ENCODE measurements at regions not wholly inside any gene's neighbourhood (a gene's known extent, or its start where the extent isn't known, plus 50 kb on each side); places are given as distances from the start of the nearest gene placed in this dataset.
"Not testable (repeated sequence)": the region's sequence is repeated elsewhere in the genome, so short reads cannot be mapped to it uniquely, and the experiment has no call there.

DNA sequence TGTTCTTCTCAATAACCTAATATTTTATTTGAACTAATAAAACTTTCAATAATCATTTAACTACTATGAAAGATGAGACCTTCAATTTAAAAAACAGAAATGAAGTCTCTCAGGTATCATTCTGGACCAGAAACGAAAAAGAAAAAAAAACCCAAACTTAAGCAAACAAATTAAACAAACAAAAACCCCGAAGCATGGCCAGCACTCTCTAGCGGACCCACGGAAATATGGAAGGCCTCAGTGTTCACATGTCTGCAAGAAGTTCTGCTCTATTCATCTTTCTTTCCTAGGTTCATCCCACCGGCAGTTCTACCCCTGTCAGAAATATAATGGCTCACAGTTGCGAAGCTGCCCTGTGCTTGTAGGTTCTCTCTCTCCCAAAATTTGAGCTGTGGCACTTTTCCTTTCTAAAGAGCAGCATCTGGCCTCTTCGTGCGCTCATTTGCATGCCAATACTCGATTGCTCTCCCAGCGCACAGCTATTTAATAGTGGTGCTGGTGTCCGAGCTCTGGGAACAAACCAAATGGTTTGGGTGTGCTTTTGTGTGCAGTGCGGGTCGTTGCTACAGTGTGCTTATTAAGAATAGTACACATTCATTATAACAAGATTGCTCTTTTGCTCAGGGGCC lies 129.0 kb upstream of the ZEB2 start:
- no peak overlapping the region; the same call in 1 of the 2 replicates for H3K9ac ChIP-seq (ENCODE audit: low read depth, low read length)
- peaks cover 6% of the 10 kb centered on the region; the same call in 1 of the 2 replicates for H3K4me1 ChIP-seq (ENCODE audit: insufficient read depth, low read length)
- H3K36me3 ChIP-seq (ENCODE audit: insufficient read depth, low read length) = no peaks in the 10 kb centered on the region
- no peaks in the 10 kb centered on the region for H3K9me3 ChIP-seq (ENCODE audit: control insufficient read depth, insufficient read depth, low read length)

DNA sequence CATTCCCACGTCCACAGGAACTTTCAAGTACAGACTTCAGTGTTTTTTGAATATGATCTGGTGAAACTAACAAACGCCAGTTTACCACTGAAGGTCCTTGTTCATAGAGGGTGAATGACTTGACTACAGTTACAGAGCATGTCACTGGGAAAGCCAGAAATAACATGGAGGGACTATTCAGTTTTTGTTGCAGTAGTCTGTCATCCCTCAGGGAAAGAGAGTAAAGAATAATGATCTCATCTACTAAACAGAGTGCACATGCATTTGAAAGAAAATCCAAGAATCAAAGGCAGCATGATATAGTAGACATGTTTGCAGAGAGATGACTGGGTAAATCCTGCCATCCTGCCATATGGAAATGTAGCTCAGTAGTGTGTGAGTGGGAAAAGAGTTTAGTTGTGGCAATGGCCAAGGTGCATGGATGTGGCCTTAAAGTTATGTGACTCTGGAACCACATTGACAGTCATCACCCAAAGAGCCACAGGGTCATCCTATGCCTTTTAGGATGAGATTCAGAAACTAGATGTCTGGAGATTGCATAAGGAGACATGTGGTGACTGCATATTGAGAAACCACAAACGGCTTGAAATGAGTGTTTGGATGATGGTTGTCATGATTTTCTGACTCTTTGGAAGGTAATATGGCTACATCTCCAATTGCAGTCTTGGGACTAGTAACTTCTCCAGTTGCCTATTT lies 125.3 kb upstream of the ZEB2 start:
- no peaks in the 10 kb centered on the region for H3K36me3 ChIP-seq (ENCODE audit: insufficient read depth, low read length)
- no peak overlapping the region for H3K9ac ChIP-seq (ENCODE audit: low read depth, low read length)
- H3K4me1 ChIP-seq (ENCODE audit: insufficient read depth, low read length) = peaks cover 6% of the 10 kb centered on the region; the same call in 1 of the 2 replicates
- H3K9me3 ChIP-seq (ENCODE audit: control insufficient read depth, insufficient read depth, low read length) = no peaks in the 10 kb centered on the region

DNA sequence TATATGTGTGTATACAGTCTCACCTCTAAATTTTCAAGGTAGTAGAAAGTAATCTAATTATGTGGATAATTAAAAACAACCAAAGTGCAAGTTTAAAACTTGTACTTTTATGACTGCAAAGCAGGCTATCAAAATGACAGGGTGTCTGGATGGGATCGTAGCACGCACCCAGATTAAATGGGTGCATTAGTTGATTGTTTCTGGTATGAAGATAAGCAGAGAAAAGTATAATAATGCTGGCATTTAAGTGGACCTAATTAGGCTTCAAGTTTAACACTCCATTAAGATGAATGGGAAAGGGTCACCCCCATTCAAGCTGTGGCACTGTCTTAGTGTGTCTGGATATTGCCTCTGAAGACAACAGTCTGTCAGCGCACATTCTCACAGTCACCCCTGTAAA lies 124.6 kb upstream of the ZEB2 start:
- Histone ChIP-seq H3K36me3 (ENCODE audit: insufficient read depth, low read length) (no peaks in the 10 kb centered on the region), H3K4me1 (ENCODE audit: insufficient read depth, low read length) (peaks cover 3% of the 10 kb centered on the region; the same call in 1 of the 2 replicates), H3K9me3 (ENCODE audit: control insufficient read depth, insufficient read depth, low read length) (no peaks in the 10 kb centered on the region), H3K9ac (ENCODE audit: low read depth, low read length) (no peak overlapping the region)

DNA sequence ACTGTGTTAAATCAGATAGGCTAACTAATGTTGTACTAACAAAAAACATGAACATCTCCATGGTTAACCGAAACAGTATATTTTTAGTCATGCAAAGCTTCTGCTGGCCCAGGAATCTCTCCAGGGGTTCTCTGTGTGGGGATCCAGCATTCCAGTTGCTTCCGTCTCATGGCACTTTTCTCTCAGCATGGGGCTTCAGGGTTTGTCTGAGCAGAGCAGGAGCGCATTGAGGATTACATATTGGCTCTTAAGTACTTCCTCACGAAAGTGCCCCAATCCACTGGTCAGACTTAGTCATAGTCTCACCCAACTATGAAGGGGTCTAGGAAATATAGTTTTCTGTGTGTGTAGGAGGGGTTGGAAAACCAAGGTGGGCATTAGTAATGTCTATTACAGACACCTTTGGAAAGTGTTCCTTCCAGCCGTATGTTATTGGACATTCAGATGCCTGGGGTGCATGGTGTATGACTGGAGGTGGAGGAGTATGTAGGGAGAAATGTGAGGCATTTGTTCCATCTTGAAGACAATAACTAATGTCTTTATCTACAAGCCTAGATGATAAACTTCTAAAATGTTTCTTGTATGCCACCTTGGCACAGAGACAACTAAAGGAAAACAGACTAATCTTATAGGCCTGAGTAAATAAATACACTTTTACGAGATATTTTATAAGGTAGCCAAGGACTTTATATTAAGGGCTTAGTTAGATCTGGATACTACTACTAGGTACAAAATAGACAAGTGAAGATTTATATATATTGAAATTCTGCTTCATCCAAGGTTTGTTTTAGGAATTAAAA lies 123.8 kb upstream of the ZEB2 start:
- no peaks in the 10 kb centered on the region for H3K9me3 ChIP-seq (ENCODE audit: control insufficient read depth, insufficient read depth, low read length)
- no peak overlapping the region for H3K9ac ChIP-seq (ENCODE audit: low read depth, low read length)
- H3K4me1 ChIP-seq (ENCODE audit: insufficient read depth, low read length) = peaks cover 3% of the 10 kb centered on the region; the same call in 1 of the 2 replicates
- no peaks in the 10 kb centered on the region for H3K36me3 ChIP-seq (ENCODE audit: insufficient read depth, low read length)

DNA sequence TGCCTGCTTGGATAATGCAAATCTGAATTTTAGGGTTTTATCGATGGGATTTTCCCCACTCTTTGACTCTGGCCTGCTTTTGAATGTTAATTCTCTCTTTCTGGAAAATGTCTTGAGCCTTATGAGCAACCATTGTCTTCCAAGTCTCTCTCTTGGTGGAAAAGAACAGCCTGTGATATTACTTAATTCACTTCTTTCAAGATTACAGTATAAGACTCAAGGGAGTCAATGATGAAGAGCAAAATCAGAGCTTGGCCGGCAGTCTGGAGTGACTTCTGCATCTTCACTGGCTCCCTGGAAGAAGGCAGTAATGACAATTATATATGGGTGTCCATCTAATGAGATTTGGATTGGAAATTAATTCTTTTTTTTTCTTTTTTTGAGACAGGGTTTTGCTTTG lies 122.9 kb upstream of the ZEB2 start:
- no peaks in the 10 kb centered on the region for H3K4me1 ChIP-seq (ENCODE audit: insufficient read depth, low read length)
- H3K9ac ChIP-seq (ENCODE audit: low read depth, low read length) = no peak overlapping the region
- no peaks in the 10 kb centered on the region for H3K9me3 ChIP-seq (ENCODE audit: control insufficient read depth, insufficient read depth, low read length)
- no peaks in the 10 kb centered on the region for H3K36me3 ChIP-seq (ENCODE audit: insufficient read depth, low read length)

DNA sequence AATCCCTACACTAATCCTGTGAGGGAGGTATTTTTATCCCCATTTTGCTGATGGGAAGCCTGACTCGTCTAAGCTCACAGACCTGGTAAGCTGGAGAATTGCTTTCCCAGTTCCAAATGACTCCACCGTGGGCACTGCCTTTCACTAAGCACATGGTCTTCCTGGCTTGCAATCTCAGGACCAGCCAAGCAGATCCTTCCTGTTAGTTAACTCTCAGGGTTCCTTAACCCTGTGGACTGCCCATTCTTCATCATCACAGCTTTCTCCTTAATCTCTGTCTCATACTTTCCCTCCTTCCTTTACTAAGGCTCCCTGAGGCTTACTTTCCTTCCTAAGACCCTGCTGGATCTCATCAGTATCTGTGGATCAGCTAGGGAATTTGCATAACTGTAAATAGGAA lies 122.2 kb upstream of the ZEB2 start:
- H3K9ac ChIP-seq (ENCODE audit: low read depth, low read length) = no peak overlapping the region

DNA sequence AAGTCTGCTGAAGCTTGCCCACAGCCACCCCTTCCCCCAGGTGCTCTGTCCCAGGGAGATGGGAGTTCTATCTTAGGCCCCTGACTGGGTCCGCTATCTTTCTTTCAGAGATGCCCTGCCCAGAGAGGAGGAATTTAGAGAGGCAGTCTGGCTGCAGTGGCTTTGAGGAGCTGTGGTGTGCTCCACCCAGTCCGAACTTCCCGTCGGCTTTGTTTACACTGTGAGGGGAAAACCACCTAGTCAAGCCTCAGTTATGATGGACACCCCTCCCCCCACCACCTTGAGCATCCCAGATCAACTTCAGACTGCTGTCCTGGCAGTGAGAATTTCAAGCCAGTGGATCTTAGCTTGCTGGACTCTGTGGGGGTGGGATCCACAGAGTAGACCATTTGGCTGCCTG lies 118.3 kb upstream of the ZEB2 start:
- H3K36me3 ChIP-seq (ENCODE audit: insufficient read depth, low read length); H3K4me1 ChIP-seq (ENCODE audit: insufficient read depth, low read length); H3K9me3 ChIP-seq (ENCODE audit: control insufficient read depth, insufficient read depth, low read length); H3K9ac ChIP-seq (ENCODE audit: low read depth, low read length): not testable (repeated sequence)

More for the DNA sequence above, 122.2 kb upstream of the ZEB2 start:
- no peaks in the 10 kb centered on the region for H3K36me3 ChIP-seq (ENCODE audit: insufficient read depth, low read length)
- H3K9me3 ChIP-seq (ENCODE audit: control insufficient read depth, insufficient read depth, low read length) = no peaks in the 10 kb centered on the region
- no peaks in the 10 kb centered on the region for H3K4me1 ChIP-seq (ENCODE audit: insufficient read depth, low read length)

DNA sequence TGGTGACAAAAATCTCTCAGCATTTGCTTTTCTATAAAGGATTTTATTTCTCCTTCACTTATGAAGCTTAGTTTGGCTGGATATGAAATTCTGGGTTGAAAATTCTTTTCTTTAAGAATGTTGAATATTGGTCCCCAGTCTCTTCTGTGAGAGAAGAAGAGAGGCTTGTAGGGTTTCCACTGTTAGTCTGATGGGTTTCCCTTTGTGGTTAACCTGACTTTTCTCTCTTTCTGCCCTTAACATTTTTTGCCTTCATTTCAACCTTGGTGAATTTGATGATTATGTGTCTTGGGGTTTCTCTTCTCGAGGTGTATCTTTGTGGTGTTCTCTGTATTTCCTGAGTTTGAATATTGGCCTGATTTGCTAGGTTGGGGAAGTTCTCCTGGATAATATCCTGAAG lies 116.9 kb upstream of the ZEB2 start:
- H3K9ac ChIP-seq (ENCODE audit: low read depth, low read length) = not testable (repeated sequence)

DNA sequence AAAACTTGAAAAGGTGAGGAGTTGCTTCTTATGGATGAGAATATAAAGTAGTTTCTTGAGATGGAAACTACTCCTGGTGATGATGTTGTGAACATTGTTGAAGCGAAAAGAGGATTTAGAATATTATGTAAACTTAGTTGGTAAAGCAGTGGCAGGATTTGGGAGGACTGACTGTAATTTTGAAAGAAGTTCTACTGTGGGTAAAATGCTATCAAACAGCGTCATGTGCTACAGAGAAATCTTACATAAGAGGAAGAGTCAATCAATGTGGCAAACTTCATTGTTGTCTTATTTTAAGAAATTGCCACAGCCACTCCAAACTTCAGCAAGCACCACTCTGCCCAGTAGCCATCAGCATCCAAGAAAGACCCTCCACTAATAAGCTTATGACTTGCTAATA lies 112.9 kb upstream of the ZEB2 start:
- Histone ChIP-seq H3K9ac (ENCODE audit: low read depth, low read length) (no peak overlapping the region), H3K4me1 (ENCODE audit: insufficient read depth, low read length) (peaks cover 8% of the 10 kb centered on the region), H3K9me3 (ENCODE audit: control insufficient read depth, insufficient read depth, low read length) (peaks cover 3% of the 10 kb centered on the region; the same call in 1 of the 2 replicates), H3K36me3 (ENCODE audit: insufficient read depth, low read length) (no peaks in the 10 kb centered on the region)

More for the DNA sequence above, 116.9 kb upstream of the ZEB2 start:
- not testable (repeated sequence) for H3K9me3 ChIP-seq (ENCODE audit: control insufficient read depth, insufficient read depth, low read length); H3K36me3 ChIP-seq (ENCODE audit: insufficient read depth, low read length); H3K4me1 ChIP-seq (ENCODE audit: insufficient read depth, low read length)

DNA sequence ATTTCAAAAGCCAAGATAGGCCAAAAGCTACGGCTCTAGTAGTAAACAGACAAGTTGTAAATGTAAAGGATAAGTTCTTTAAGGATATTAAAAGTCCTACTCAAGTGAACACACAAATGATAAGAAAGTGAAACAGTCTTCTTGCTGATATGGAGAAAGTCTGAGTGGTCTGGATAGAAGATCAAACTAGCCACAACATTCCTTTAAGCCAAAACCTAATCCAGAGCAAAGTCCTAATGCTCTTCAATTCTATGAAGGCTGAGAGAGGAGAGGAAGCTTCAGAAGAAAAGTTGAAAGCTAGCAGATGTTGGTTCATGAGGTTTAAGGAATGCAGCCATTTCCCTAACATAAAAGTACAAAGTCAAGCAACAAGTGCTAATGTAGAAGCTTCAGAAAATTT lies 111.7 kb upstream of the ZEB2 start:
- H3K4me1 ChIP-seq (ENCODE audit: insufficient read depth, low read length) = peaks cover 8% of the 10 kb centered on the region
- H3K36me3 ChIP-seq (ENCODE audit: insufficient read depth, low read length) = no peaks in the 10 kb centered on the region
- peaks cover 3% of the 10 kb centered on the region; the same call in 1 of the 2 replicates for H3K9me3 ChIP-seq (ENCODE audit: control insufficient read depth, insufficient read depth, low read length)
- H3K9ac ChIP-seq (ENCODE audit: low read depth, low read length) = no peak overlapping the region

DNA sequence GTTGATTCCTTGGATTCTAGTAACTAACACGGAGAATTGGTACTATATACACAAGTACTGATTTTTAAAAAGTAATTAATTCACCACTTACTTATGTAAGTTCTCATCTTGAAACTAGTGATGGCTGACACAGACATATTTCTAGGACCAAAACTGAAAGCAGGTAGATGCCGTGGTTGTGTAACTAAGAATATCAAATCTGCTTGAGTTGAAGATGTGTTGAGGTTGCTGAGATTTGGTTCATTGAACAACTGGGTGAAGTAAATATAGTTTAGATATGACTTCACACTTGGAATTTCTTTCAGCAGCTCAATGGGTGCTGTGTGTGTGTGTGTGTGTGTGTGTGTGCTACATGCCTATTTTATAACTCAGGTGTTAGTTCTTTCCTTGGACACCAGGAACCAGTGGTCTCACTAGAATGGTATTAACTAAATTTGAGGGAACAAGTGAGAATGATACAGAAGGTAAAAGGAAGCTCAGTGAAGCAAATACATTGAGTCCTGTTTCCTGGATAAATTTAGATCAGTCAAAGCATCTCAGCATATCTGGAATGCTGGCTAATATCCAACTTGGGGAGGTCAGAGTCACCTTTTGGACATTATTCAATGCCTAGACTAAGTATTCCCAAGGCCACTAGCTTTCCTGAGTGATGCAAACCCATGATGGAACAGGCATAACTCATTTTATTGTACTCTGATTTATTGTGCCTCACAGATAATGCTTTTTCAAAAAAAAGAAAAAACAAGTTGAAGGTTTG lies 110.7 kb upstream of the ZEB2 start:
- Histone ChIP-seq H3K4me1 (ENCODE audit: insufficient read depth, low read length) (peaks cover 8% of the 10 kb centered on the region), H3K36me3 (ENCODE audit: insufficient read depth, low read length) (no peaks in the 10 kb centered on the region)

DNA sequence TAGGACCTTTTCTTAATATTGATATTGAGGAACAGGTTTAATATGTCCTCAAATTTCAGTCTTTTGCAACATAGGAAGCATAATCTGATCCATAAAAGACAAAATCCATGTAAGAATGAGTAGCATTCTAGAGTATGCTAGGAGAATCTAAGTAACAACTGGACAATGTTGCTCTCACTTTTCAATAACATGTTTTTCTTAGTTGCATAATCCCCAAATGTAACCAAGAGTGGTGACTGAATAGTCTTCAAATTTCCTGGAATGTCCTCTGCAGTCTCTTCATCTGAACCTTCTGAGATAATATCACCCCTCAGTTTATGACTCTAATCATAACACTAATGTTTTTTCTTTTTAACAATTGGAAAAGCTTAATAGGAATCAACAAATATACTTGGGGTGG lies 110.0 kb upstream of the ZEB2 start:
- peaks cover 3% of the 10 kb centered on the region; the same call in 1 of the 2 replicates for H3K9me3 ChIP-seq (ENCODE audit: control insufficient read depth, insufficient read depth, low read length)
- no peak overlapping the region for H3K9ac ChIP-seq (ENCODE audit: low read depth, low read length)
- peaks cover 8% of the 10 kb centered on the region for H3K4me1 ChIP-seq (ENCODE audit: insufficient read depth, low read length)
- no peaks in the 10 kb centered on the region for H3K36me3 ChIP-seq (ENCODE audit: insufficient read depth, low read length)

More for the DNA sequence above, 110.7 kb upstream of the ZEB2 start:
- H3K9ac ChIP-seq (ENCODE audit: low read depth, low read length) = no peak overlapping the region
- peaks cover 3% of the 10 kb centered on the region; the same call in 1 of the 2 replicates for H3K9me3 ChIP-seq (ENCODE audit: control insufficient read depth, insufficient read depth, low read length)

DNA sequence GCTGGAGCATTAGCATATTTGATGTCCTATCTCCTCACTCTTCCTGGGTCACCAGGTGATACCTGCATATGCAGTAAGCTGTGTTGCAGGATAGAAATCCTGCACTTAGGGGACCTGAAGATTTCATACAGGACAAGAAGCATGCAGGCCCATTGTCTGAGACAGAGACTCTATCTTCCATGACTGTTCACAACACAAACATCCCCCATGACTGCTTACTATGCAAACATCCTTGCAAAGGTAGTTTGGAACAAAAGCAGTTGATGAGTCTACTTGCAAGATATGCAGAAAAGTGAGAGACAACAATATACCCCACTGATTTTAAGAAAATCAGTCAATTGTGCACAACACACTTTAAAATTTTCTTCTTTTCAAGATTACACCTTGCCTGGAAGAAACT lies 108.6 kb upstream of the ZEB2 start:
- H3K9ac ChIP-seq (ENCODE audit: low read depth, low read length) = no peak overlapping the region
- H3K9me3 ChIP-seq (ENCODE audit: control insufficient read depth, insufficient read depth, low read length) = peaks cover 3% of the 10 kb centered on the region; the same call in 1 of the 2 replicates
- H3K4me1 ChIP-seq (ENCODE audit: insufficient read depth, low read length) = peaks cover 8% of the 10 kb centered on the region
- no peaks in the 10 kb centered on the region for H3K36me3 ChIP-seq (ENCODE audit: insufficient read depth, low read length)

DNA sequence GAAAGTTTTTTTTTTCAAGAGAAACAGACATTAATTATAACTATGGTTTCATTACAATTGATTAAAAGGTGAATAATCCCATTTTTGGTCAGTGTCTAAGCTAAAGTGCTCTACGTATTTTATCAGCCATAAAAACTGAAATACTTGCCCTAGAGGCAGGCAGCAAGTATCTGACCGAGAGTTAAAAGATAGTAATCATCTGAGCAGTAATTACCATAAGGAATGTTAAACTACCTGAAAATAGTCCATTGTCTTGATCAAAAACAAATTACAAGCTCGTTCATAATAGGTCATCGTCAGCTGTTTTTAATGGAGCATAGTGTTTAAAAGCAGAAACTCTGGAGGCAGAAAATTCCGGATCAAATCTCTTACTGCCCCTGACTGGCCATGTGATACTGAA lies 105.7 kb upstream of the ZEB2 start:
- peaks cover 8% of the 10 kb centered on the region for H3K4me1 ChIP-seq (ENCODE audit: insufficient read depth, low read length)
- H3K9me3 ChIP-seq (ENCODE audit: control insufficient read depth, insufficient read depth, low read length) = no peaks in the 10 kb centered on the region; the same call in 1 of the 2 replicates
- no peak overlapping the region for H3K9ac ChIP-seq (ENCODE audit: low read depth, low read length)
- no peaks in the 10 kb centered on the region for H3K36me3 ChIP-seq (ENCODE audit: insufficient read depth, low read length)
